ENCODE measurements at regions not wholly inside any gene's neighbourhood (a gene's known extent, or its start where the extent isn't known, plus 50 kb on each side); places are given as distances from the start of the nearest gene placed in this dataset.

DNA sequence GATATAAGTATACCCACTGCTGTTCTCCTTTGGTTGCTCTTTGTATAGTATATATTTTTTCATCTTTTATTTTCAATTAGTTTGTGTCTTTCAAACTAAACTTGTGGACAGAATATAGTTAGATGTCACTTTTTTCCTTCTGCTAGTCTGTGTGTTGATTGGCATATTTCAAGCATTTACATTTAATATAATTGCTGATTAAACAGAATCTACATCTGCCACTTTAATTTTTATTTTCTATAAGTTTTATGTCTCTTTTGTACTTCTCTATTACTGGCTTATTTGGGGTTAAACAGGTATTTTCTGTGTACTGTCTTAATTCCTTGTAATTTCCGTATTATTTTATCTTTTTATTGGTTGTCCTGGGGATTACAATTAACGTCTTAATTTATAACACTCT, 74.4 kb upstream of the CHODL start:
- Histone ChIP-seq H3K27ac (ENCODE audit: low read depth in 1 of 2, low read length in 1 of 2) (no peak overlapping the region), H3K9ac (ENCODE audit: insufficient read depth in 1 of 2, low read length in 2 of 2) (no peak overlapping the region), H3K4me3 (no peak overlapping the region), H3K27me3 (ENCODE audit: control insufficient read depth in 3 of 3, insufficient read depth in 3 of 3, low read length in 2 of 3) (no peaks in the 10 kb centered on the region), H3K4me1 (ENCODE audit: control insufficient read depth in 5 of 5, insufficient read depth in 5 of 5, low read length in 5 of 5) (no peaks in the 10 kb centered on the region), H3K9me3 (ENCODE audit: control insufficient read depth in 4 of 4, insufficient read depth in 3 of 4, low read length in 3 of 4) (no peaks in the 10 kb centered on the region), H3K36me3 (ENCODE audit: control insufficient read depth in 4 of 4, insufficient read depth in 4 of 4, low read length in 4 of 4) (no peaks in the 10 kb centered on the region)
- WGBS, 2 donors: 96% methylated on average over 2 of the region's 2 CpGs
- no peak for ATAC-seq (ENCODE audit: insufficient read depth, low FRiP score)
- TF ChIP-seq, protein P1, sequence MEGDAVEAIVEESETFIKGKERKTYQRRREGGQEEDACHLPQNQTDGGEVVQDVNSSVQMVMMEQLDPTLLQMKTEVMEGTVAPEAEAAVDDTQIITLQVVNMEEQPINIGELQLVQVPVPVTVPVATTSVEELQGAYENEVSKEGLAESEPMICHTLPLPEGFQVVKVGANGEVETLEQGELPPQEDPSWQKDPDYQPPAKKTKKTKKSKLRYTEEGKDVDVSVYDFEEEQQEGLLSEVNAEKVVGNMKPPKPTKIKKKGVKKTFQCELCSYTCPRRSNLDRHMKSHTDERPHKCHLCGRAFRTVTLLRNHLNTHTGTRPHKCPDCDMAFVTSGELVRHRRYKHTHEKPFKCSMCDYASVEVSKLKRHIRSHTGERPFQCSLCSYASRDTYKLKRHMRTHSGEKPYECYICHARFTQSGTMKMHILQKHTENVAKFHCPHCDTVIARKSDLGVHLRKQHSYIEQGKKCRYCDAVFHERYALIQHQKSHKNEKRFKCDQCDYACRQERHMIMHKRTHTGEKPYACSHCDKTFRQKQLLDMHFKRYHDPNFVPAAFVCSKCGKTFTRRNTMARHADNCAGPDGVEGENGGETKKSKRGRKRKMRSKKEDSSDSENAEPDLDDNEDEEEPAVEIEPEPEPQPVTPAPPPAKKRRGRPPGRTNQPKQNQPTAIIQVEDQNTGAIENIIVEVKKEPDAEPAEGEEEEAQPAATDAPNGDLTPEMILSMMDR (IDR thresholded peaks at IDR 0.05; ENCODE audit: control extremely low read depth, extremely low read depth): no peak
- no peak for DNase-seq

GRCh38 chr21:18168108-18168507, 76.5 kb upstream of the CHODL start:
- Histone ChIP-seq H3K27me3 (ENCODE audit: control insufficient read depth in 3 of 3, insufficient read depth in 3 of 3, low read length in 2 of 3) (no peaks in the 10 kb centered on the region), H3K9me3 (ENCODE audit: control insufficient read depth in 4 of 4, insufficient read depth in 3 of 4, low read length in 3 of 4) (no peaks in the 10 kb centered on the region), H3K4me3 (no peak overlapping the region), H3K4me1 (ENCODE audit: control insufficient read depth in 5 of 5, insufficient read depth in 5 of 5, low read length in 5 of 5) (no peaks in the 10 kb centered on the region), H3K27ac (ENCODE audit: low read depth in 1 of 2, low read length in 1 of 2) (no peak overlapping the region), H3K36me3 (ENCODE audit: control insufficient read depth in 4 of 4, insufficient read depth in 4 of 4, low read length in 4 of 4) (no peaks in the 10 kb centered on the region), H3K9ac (ENCODE audit: insufficient read depth in 1 of 2, low read length in 2 of 2) (no peak overlapping the region)
- DNase-seq (no peak), ATAC-seq (ENCODE audit: insufficient read depth, low FRiP score) (no peak)
- 85 to 91% methylated on average over 3 of the region's 3 CpGs for WGBS, 2 donors
- TF ChIP-seq, protein P1 (IDR thresholded peaks at IDR 0.05; ENCODE audit: control extremely low read depth, extremely low read depth): no peak

DNA sequence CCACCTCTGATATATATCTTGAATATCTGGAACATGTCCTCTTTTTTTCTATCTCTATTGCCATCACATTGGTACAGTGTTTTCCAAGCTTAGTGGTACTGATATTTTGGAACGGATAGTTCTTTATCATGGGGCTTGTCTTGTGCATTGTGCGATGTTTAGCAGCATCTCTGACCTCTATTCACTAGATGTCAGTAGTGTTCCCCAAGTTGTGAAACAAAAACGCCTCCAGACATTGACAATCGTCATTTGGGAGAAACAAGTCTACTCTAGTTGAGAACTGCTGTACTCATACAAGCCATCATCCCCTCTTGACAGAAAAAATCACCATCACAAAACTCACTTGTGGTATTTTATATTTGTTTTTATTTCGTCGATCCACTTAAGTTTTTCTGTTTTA, 79.7 kb upstream of the CHODL start:
- WGBS, 2 donors: 69 to 83% methylated on average over 6 of the region's 6 CpGs
- Histone ChIP-seq H3K9ac (ENCODE audit: insufficient read depth in 1 of 2, low read length in 2 of 2) (no peak overlapping the region), H3K9me3 (ENCODE audit: control insufficient read depth in 4 of 4, insufficient read depth in 3 of 4, low read length in 3 of 4) (no peaks in the 10 kb centered on the region), H3K4me3 (no peak overlapping the region), H3K4me1 (ENCODE audit: control insufficient read depth in 5 of 5, insufficient read depth in 5 of 5, low read length in 5 of 5) (no peaks in the 10 kb centered on the region), H3K27ac (ENCODE audit: low read depth in 1 of 2, low read length in 1 of 2) (no peak overlapping the region), H3K36me3 (ENCODE audit: control insufficient read depth in 4 of 4, insufficient read depth in 4 of 4, low read length in 4 of 4) (no peaks in the 10 kb centered on the region), H3K27me3 (ENCODE audit: control insufficient read depth in 3 of 3, insufficient read depth in 3 of 3, low read length in 2 of 3) (no peaks in the 10 kb centered on the region)
- no peak for ATAC-seq (ENCODE audit: insufficient read depth, low FRiP score)
- no peak for DNase-seq
- TF ChIP-seq, protein P1 (IDR thresholded peaks at IDR 0.05; ENCODE audit: control extremely low read depth, extremely low read depth): no peak

GRCh38 chr21:18164483-18164882, 80.2 kb upstream of the CHODL start:
- Histone ChIP-seq H3K9me3 (ENCODE audit: control insufficient read depth in 4 of 4, insufficient read depth in 3 of 4, low read length in 3 of 4) (no peaks in the 10 kb centered on the region), H3K4me3 (no peak overlapping the region), H3K4me1 (ENCODE audit: control insufficient read depth in 5 of 5, insufficient read depth in 5 of 5, low read length in 5 of 5) (no peaks in the 10 kb centered on the region), H3K9ac (ENCODE audit: insufficient read depth in 1 of 2, low read length in 2 of 2) (no peak overlapping the region), H3K27ac (ENCODE audit: low read depth in 1 of 2, low read length in 1 of 2) (no peak overlapping the region), H3K27me3 (ENCODE audit: control insufficient read depth in 3 of 3, insufficient read depth in 3 of 3, low read length in 2 of 3) (no peaks in the 10 kb centered on the region), H3K36me3 (ENCODE audit: control insufficient read depth in 4 of 4, insufficient read depth in 4 of 4, low read length in 4 of 4) (no peaks in the 10 kb centered on the region)
- 39 to 50% methylated on average over 3 of the region's 3 CpGs for WGBS, 2 donors
- ATAC-seq (ENCODE audit: insufficient read depth, low FRiP score): no peak
- DNase-seq: no peak
- TF ChIP-seq, protein P1 (IDR thresholded peaks at IDR 0.05; ENCODE audit: control extremely low read depth, extremely low read depth): no peak
